NCI-H1436 treated with DMSO at 0.1 percent for 48 hours (cell line): ENCODE measurements at regions not wholly inside any gene's neighbourhood (a gene's known extent, or its start where the extent isn't known, plus 50 kb on each side); places are given as distances from the start of the nearest gene placed in this dataset.

Experiments
- DNase-seq: peaks from one replicate; lab custom pipeline; 2025; lab: John Stamatoyannopoulos, UW

DNA sequence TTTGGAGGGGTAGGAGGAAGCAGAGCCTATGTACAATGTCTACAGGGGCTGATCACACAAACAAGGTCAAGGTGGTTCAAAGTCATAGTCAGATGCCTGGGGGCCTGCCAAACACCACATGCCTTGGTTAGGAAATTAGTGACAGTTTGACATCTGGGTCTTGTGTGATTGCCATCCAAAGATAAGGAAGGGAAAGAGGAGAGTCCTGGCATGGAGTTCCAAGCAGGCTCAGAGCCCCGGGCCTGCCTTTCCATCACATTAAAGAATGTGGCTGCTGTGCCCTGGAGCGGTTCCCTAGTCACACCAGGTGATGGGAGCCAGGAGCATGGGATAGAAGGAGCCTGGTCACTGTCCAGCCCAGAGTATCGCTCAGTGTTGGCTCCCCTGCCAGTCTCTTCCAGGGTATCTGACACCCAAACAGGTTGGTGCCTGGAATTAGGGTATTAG is 53.6 kb upstream of the BCL2L14 start:
- DNase-seq: no peak

DNA sequence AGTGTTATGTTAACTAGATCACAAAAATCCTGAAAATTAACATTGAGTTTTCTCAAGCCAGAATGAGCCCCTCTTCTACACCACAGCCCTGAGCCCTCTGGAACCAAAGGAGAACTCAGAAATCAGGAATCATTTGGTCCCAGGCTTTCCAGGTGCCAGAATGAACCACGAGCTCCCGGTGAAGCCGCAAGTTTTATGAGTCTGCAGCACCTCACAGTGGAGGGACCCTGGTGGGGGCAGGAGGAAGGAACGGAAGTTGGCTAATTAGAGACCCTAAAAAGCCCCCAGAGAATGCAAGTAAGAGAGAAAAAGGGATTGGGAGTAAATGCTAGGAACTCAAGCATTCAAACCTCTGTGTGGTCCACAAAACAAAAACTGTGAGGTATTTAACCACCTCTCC is 52.9 kb upstream of the BCL2L14 start:
- no peak for DNase-seq

DNA sequence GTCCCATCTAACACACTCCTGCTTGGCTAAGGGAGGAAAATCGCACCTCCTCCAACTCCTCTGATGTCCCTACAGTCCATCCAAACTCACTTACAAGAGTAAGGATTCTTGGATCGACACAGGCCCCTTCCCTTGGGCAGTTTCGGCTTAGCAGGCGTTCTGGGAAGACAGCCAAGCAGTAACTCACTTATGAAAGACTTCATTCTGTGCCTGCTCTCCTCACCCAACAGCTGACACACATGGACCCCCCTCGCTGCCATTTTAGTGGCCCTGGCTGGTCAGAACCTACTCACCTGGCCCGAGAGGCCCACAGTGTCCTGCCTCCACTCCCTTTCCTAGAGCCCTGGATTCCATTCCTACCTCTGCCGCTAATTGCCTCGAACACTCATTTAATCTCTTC is 52.3 kb upstream of the BCL2L14 start:
- no peak for DNase-seq

DNA sequence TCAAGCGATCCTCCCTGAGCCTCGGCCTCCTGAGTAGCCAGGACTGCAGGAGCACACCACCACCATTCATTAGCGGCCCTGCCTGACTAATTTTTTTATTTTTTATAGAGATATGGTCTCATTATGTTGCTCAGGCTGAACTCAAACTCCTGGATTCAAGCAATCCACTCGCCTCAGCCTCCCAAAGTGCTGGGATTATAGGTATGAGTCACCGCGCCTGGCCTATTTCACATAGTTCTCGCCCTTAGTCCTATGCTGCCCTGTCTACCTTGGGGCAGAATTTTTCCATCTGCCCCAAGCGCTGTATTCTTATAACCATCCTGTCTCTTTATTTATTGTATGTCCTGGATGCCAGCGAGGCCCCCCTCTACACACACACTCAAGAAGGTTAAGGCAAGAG is 50.9 kb upstream of the BCL2L14 start:
- DNase-seq: no peak

DNA sequence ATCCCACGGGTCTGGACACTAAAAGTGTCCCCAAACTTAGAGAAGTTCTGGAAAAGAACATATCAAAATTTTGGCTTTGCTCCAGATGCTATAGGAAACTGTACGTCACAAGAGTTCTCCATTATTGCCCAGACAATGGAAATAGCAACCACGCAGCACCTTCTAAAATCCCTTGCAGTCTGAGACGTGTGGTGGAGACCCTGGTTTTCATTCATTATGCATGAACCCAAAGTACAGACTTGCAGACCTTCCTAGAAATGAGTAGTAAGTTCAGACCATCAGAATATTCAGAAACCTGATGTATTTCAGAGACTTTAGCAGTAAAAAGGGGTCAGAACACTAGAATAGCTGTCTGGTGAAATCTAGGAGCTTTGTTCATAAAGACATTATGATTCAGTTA is 50.0 kb upstream of the BCL2L14 start:
- DNase-seq: no peak
